ENCODE measurements at regions not wholly inside any gene's neighbourhood (a gene's known extent, or its start where the extent isn't known, plus 50 kb on each side); places are given as distances from the start of the nearest gene placed in this dataset.
A peak's percentile ranks its signal among the peaks of the same experiment; 100 is the strongest.

DNA sequence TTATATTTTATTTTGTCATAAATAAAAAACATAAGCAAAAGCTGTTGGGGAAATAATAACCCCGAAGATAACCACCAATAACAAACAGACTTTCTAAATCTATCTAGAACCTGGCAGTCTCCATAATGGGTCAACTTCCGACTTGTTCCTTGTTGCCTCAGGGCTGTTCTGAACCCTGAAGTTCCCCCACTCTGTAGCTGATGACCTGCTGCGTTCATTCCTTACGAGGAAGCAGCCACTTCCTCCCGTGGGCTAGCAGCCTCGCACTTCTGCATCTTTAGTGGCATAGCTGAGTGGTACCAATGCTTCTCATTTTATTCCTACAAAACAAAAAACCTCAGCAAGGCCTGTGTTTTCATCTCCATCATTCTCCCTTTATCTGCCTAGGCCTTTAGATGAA, 103.0 kb downstream of the PLEKHG1 start:
- Mint-ChIP-seq H3K9me3 (ENCODE audit: unreplicated experiment) (no peaks in the 10 kb centered on the region), H3K4me1 (ENCODE audit: insufficient read depth, unreplicated experiment) (peaks cover 5% of the 10 kb centered on the region), H3K36me3 (ENCODE audit: insufficient read depth, unreplicated experiment) (no peaks in the 10 kb centered on the region), H3K27me3 (ENCODE audit: insufficient read depth, unreplicated experiment) (no peaks in the 10 kb centered on the region), H3K27ac (ENCODE audit: low read depth, unreplicated experiment) (no peak overlapping the region), H3K4me3 (ENCODE audit: unreplicated experiment) (no peak overlapping the region)
- ChIA-PET CTCF (interaction anchor here (0.6 to 0.9 kb wide), 2 partner anchors 16 to 174 kb away, joined by 3 to 4 read pairs; no protein-coding TSS in a partner anchor), POLR2A (interaction anchor here (1.3 kb wide), 1 partner anchor 10 kb away, joined by 4 read pairs; no protein-coding TSS in a partner anchor)
- DNase-seq (ENCODE audit: unreplicated experiment) = no peak
- intact Hi-C loops (cut with micrococcal nuclease) = no loop called here
- TF ChIP-seq, protein P1, sequence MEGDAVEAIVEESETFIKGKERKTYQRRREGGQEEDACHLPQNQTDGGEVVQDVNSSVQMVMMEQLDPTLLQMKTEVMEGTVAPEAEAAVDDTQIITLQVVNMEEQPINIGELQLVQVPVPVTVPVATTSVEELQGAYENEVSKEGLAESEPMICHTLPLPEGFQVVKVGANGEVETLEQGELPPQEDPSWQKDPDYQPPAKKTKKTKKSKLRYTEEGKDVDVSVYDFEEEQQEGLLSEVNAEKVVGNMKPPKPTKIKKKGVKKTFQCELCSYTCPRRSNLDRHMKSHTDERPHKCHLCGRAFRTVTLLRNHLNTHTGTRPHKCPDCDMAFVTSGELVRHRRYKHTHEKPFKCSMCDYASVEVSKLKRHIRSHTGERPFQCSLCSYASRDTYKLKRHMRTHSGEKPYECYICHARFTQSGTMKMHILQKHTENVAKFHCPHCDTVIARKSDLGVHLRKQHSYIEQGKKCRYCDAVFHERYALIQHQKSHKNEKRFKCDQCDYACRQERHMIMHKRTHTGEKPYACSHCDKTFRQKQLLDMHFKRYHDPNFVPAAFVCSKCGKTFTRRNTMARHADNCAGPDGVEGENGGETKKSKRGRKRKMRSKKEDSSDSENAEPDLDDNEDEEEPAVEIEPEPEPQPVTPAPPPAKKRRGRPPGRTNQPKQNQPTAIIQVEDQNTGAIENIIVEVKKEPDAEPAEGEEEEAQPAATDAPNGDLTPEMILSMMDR (IDR thresholded peaks at IDR 0.05; ENCODE audit: unreplicated experiment) = no peak
- BruUV-seq (replicated peaks) = no TSS peak

DNA sequence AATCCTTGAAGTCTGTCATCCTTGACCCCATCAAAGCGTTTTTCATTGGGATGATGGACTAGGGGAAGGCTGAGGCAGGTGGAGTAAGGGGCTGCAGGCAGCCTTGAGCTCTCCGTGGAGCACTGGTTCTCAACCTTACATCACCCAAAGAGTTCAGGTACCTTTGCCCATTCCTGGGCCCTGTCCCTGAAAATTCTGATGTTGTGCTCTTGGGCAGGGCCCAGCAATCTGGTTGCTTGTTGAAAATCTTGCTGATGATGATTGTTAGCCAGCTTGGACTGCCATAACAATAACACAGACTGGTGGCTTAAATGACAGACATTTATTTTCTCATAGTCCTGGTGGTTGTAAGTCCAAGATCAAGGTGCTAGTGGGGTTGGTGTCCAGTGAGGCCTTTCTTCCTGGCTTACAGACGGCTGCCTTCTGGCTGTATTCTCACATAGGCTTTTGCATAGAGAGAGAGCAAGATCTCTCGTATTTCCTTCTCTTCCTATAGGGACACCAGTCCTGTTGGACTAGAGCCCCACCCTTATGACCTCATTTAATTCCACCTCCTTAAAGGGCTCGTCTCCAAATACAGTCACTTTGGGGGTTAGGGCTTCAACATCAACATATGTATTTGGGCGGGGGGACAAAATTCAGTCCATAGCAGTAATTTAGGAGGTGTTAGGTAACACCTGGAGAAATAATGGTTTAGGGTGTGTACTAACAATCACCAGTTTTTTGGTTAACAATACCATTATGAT, 104.9 kb downstream of the PLEKHG1 start:
- intact Hi-C loops (cut with micrococcal nuclease) = no loop called here
- Mint-ChIP-seq H3K27ac (ENCODE audit: low read depth, unreplicated experiment) (no peak overlapping the region), H3K27me3 (ENCODE audit: insufficient read depth, unreplicated experiment) (no peaks in the 10 kb centered on the region), H3K36me3 (ENCODE audit: insufficient read depth, unreplicated experiment) (no peaks in the 10 kb centered on the region), H3K4me1 (ENCODE audit: insufficient read depth, unreplicated experiment) (peaks cover 5% of the 10 kb centered on the region), H3K9me3 (ENCODE audit: unreplicated experiment) (no peaks in the 10 kb centered on the region), H3K4me3 (ENCODE audit: unreplicated experiment) (no peak overlapping the region)
- TF ChIP-seq, protein P1 (IDR thresholded peaks at IDR 0.05; ENCODE audit: unreplicated experiment) = no peak
- DNase-seq (ENCODE audit: unreplicated experiment) = no peak
- ChIA-PET POLR2A (no interaction called here), CTCF (interaction anchor here (0.6 kb wide), 1 partner anchor 285 kb away, joined by 3 read pairs; no protein-coding TSS in a partner anchor)
- BruUV-seq (replicated peaks) = no TSS peak

DNA sequence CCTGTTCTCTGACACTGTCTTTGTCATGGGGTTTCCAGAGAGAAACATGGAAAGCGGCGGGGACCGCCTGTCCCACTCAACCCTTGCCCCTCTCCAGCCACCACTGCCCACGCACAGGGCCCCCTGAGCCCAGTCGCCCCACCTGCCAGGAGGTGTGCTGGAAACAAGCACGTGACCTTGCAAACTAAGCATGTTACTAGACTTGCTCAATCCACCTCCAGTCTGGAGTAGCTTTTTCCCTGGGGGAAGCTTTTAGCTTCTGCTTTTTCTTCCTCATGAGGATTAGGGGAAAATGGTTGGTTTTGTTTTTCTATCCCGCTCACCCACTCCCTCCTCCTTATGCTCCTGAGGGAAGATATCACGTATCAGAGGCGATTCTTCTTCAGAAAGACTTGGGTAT, 105.7 kb downstream of the PLEKHG1 start:
- TF ChIP-seq, protein P1 (IDR thresholded peaks at IDR 0.05; ENCODE audit: unreplicated experiment) = no peak
- BruUV-seq (replicated peaks) = no TSS peak
- Mint-ChIP-seq H3K27ac (ENCODE audit: low read depth, unreplicated experiment) (no peak overlapping the region), H3K4me3 (ENCODE audit: unreplicated experiment) (no peak overlapping the region), H3K9me3 (ENCODE audit: unreplicated experiment) (no peaks in the 10 kb centered on the region), H3K27me3 (ENCODE audit: insufficient read depth, unreplicated experiment) (no peaks in the 10 kb centered on the region), H3K4me1 (ENCODE audit: insufficient read depth, unreplicated experiment) (peaks cover 5% of the 10 kb centered on the region), H3K36me3 (ENCODE audit: insufficient read depth, unreplicated experiment) (no peaks in the 10 kb centered on the region)
- POLR2A ChIA-PET = interaction anchor here (0.7 kb wide), 1 partner anchor 216 kb away, joined by 4 read pairs; no protein-coding TSS in a partner anchor
- CTCF ChIA-PET = no interaction called here
- DNase-seq (ENCODE audit: unreplicated experiment) = no peak
- intact Hi-C loops (cut with micrococcal nuclease) = no loop called here

DNA sequence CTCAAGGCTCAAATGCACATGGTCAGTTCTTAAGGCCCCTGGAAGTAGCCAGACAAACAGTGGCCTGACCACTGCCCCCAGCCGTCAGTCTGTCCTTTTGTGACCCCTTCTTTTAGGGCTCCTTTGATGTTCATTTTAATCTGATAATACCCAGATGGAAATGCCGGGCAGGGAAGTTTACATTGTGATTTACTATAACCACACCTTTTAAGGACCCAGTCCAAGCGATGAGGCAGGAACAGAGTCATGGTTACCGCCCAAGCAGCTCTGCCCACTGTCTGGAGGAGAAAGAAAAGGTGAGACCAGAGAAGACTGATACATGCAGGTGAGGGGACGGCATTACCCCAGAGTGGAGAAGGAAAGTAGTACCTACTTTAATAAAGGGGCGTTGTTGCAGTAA, 110.6 kb downstream of the PLEKHG1 start:
- intact Hi-C loops (cut with micrococcal nuclease) = no loop called here
- TF ChIP-seq, protein P1 (IDR thresholded peaks at IDR 0.05; ENCODE audit: unreplicated experiment) = no peak
- CTCF ChIA-PET = no interaction called here
- POLR2A ChIA-PET = no interaction called here
- no peak overlapping the region for H3K4me3 Mint-ChIP-seq (ENCODE audit: unreplicated experiment)
- H3K9me3 Mint-ChIP-seq (ENCODE audit: unreplicated experiment) = no peaks in the 10 kb centered on the region
- H3K27me3 Mint-ChIP-seq (ENCODE audit: insufficient read depth, unreplicated experiment) = no peaks in the 10 kb centered on the region
- peaks cover 5% of the 10 kb centered on the region for H3K4me1 Mint-ChIP-seq (ENCODE audit: insufficient read depth, unreplicated experiment)
- peak; percentile 37 for DNase-seq (ENCODE audit: unreplicated experiment)
- H3K27ac Mint-ChIP-seq (ENCODE audit: low read depth, unreplicated experiment) = no peak overlapping the region
- BruUV-seq (replicated peaks) = no TSS peak
- no peaks in the 10 kb centered on the region for H3K36me3 Mint-ChIP-seq (ENCODE audit: insufficient read depth, unreplicated experiment)
